T-cell (primary cell): ENCODE measurements at regions not wholly inside any gene's neighbourhood (a gene's known extent, or its start where the extent isn't known, plus 50 kb on each side); places are given as distances from the start of the nearest gene placed in this dataset.

Experiments
- ATAC-seq, 4 experiments: fragments of 200-7000 bp in 3 of 4; fragments of 150-1000 bp in 1 of 4; cut with Tn5 transposase; replicated peaks in 1 of 4; 1 replicate in 3 of 4; 2 replicates in 1 of 4; pipeline ENCODE4 v1.10.0; 2021; ENCODE audit warnings: moderate library complexity in 3 of 4, mild to moderate bottlenecking in 2 of 4, moderate number of reproducible peaks in 1 of 4
- CTCF ChIA-PET, 2 donors: fragments of 300-600 bp; sonication (Branson Sonifier 250); formaldehyde crosslinking; loops; one replicate each; lab custom pipeline; 2022; ENCODE audit warnings: antibody characterized with exemption in 2 of 2; lab: Charles Lee
- POLR2A ChIA-PET, 2 donors: fragments of 300-600 bp; sonication (Branson Sonifier 250); formaldehyde crosslinking; loops; one replicate each; lab custom pipeline; 2022; ENCODE audit warnings: antibody characterized with exemption in 2 of 2; lab: Charles Lee
- DNase-seq, 35 experiments: peaks; one replicate each; pipeline versions ENCODE4 v3.0.0 to v3.0.0-alpha.2; 2013 to 2023
- H3K27ac ChIP-seq: one replicate; pipeline ENCODE4 v1.5.1; 2013; ENCODE audit warnings: low read length
- H3K27me3 ChIP-seq, 2 experiments: replicated peaks in 1 of 2; 1 replicate in 1 of 2; 2 replicates in 1 of 2; pipeline versions ENCODE4 v1.6.1 to v1.7.0; 2013; ENCODE audit warnings: low read length in 1 of 2, mixed read lengths in 1 of 2; ENCODE audit not compliant: control insufficient read depth in 2 of 2, insufficient read depth in 2 of 2; ENCODE audit errors: extremely low read depth in 1 of 2
- H3K36me3 ChIP-seq, 2 donors: 1 replicate in 1 of 2; 2 replicates in 1 of 2; pipeline versions ENCODE4 v1.6.1 to v1.7.0; 2013; ENCODE audit warnings: low read length in 1 of 2; ENCODE audit not compliant: control insufficient read depth in 2 of 2, insufficient read depth in 1 of 2; ENCODE audit errors: extremely low read depth in 1 of 2
- H3K4me1 ChIP-seq, 2 experiments: 1 replicate in 1 of 2; 2 replicates in 1 of 2; pipeline versions ENCODE4 v1.6.1 to v1.7.0; 2013; ENCODE audit warnings: low read length in 2 of 2, mixed read lengths in 1 of 2; ENCODE audit not compliant: insufficient read depth in 2 of 2, control insufficient read depth in 1 of 2; ENCODE audit errors: extremely low read depth in 1 of 2
- H3K4me3 ChIP-seq, 2 donors: 1 replicate in 1 of 2; 2 replicates in 1 of 2; pipeline versions ENCODE4 v1.5.1 to v1.7.0; 2013; ENCODE audit warnings: mild to moderate bottlenecking in 2 of 2, low read length in 1 of 2, moderate library complexity in 1 of 2; ENCODE audit not compliant: control insufficient read depth in 1 of 2; ENCODE audit errors: extremely low read depth in 1 of 2
- H3K9me3 ChIP-seq: 2 replicates; pipeline ENCODE4 v1.7.0; 2013
- H3K27ac Mint-ChIP-seq, 2 donors: one replicate each; pipeline ENCODE4 v1.8.0; 2020 to 2021; ENCODE audit warnings: mild to moderate bottlenecking in 2 of 2, mixed read lengths in 2 of 2
- H3K27me3 Mint-ChIP-seq, 2 donors: one replicate each; pipeline ENCODE4 v1.8.0; 2021 to 2022; ENCODE audit warnings: mixed read lengths in 2 of 2
- H3K36me3 Mint-ChIP-seq: one replicate; pipeline ENCODE4 v1.8.0; 2021; ENCODE audit warnings: mixed read lengths
- H3K4me1 Mint-ChIP-seq, 3 donors: one replicate each; pipeline ENCODE4 v1.8.0; 2020 to 2022; ENCODE audit warnings: mixed read lengths in 3 of 3, mild to moderate bottlenecking in 1 of 3
- H3K4me3 Mint-ChIP-seq, 3 donors: one replicate each; pipeline ENCODE4 v1.8.0; 2020 to 2022; ENCODE audit warnings: mild to moderate bottlenecking in 3 of 3, mixed read lengths in 3 of 3, moderate library complexity in 3 of 3
- H3K9me3 Mint-ChIP-seq, 3 donors: one replicate each; pipeline ENCODE4 v1.8.0; 2020 to 2022; ENCODE audit warnings: mixed read lengths in 3 of 3
- WGBS: methylation state at CpG from one replicate; pipeline ENCODE4 v1.1.5; 2013; ENCODE audit warnings: missing lambda C conversion rate; ENCODE audit not compliant: insufficient coverage; 5-methylcytosine and 5-hydroxymethylcytosine counted together

GRCh38 chr15:81569286-81570080, 195.5 kb upstream of the TMC3 start:
- Histone ChIP-seq H3K36me3 (no peaks in the 10 kb centered on the region), H3K27ac (no peak overlapping the region), H3K4me3 (no peak overlapping the region), H3K27me3 (no peaks in the 10 kb centered on the region), H3K9me3 (no peaks in the 10 kb centered on the region), H3K4me1 (no peaks in the 10 kb centered on the region)
- Mint-ChIP-seq H3K4me3 (no peak overlapping the region), H3K36me3 (no peaks in the 10 kb centered on the region), H3K27ac (no peak overlapping the region), H3K4me1 (no peaks in the 10 kb centered on the region), H3K27me3 (peaks cover 7 to 11% of the 10 kb centered on the region in 2 donors), H3K9me3 (no peaks in the 10 kb centered on the region)
- ATAC-seq (no peak), DNase-seq (no peak)
- ChIA-PET POLR2A (no interaction called here), CTCF (no interaction called here)
- WGBS = no CpG with 5 or more reads among the region's 4 CpGs

GRCh38 chr15:81567924-81568323, 193.9 kb upstream of the TMC3 start:
- Mint-ChIP-seq H3K4me1 (no peaks in the 10 kb centered on the region), H3K27ac (no peak overlapping the region), H3K27me3 (peaks cover 7 to 9% of the 10 kb centered on the region in 2 donors), H3K36me3 (no peaks in the 10 kb centered on the region), H3K9me3 (no peaks in the 10 kb centered on the region), H3K4me3 (no peak overlapping the region)
- CTCF ChIA-PET = no interaction called here
- ATAC-seq = no peak
- Histone ChIP-seq H3K36me3 (no peaks in the 10 kb centered on the region), H3K27ac (no peak overlapping the region), H3K27me3 (no peaks in the 10 kb centered on the region), H3K4me1 (no peaks in the 10 kb centered on the region), H3K4me3 (no peak overlapping the region), H3K9me3 (no peaks in the 10 kb centered on the region)
- POLR2A ChIA-PET = no interaction called here
- no peak for DNase-seq
- 73% methylated on average over 4 of the region's 4 CpGs for WGBS

- ChIA-PET POLR2A (no interaction called here), CTCF (no interaction called here)
- Mint-ChIP-seq H3K27me3 (peaks cover under 1 to 5% of the 10 kb centered on the region in 2 donors), H3K4me1 (no peaks in the 10 kb centered on the region), H3K27ac (no peak overlapping the region), H3K4me3 (no peak overlapping the region), H3K36me3 (no peaks in the 10 kb centered on the region), H3K9me3 (no peaks in the 10 kb centered on the region)
- WGBS = no CpG with 5 or more reads among the region's 2 CpGs
- no peak for ATAC-seq
- Histone ChIP-seq H3K4me3 (no peak overlapping the region), H3K27ac (no peak overlapping the region), H3K4me1 (no peaks in the 10 kb centered on the region), H3K36me3 (no peaks in the 10 kb centered on the region), H3K9me3 (no peaks in the 10 kb centered on the region), H3K27me3 (no peaks in the 10 kb centered on the region)
- no peak for DNase-seq
Observed at GRCh38 chr15:81562986-81563385, 189.0 kb upstream of the TMC3 start.

GRCh38 chr15:81560405-81560804, 186.4 kb upstream of the TMC3 start:
- no peaks in the 10 kb centered on the region for H3K36me3 ChIP-seq
- no peak for ATAC-seq
- Mint-ChIP-seq H3K27me3 (peaks cover 7 to 9% of the 10 kb centered on the region in 2 donors), H3K36me3 (no peaks in the 10 kb centered on the region), H3K9me3 (no peaks in the 10 kb centered on the region), H3K4me3 (no peak overlapping the region), H3K27ac (no peak overlapping the region), H3K4me1 (no peaks in the 10 kb centered on the region)
- H3K27me3 ChIP-seq = no peaks in the 10 kb centered on the region
- no peaks in the 10 kb centered on the region for H3K9me3 ChIP-seq
- no CpG with 5 or more reads among the region's 1 CpG for WGBS
- DNase-seq = no peak
- no peaks in the 10 kb centered on the region for H3K4me1 ChIP-seq
- H3K27ac ChIP-seq = no peak overlapping the region
- POLR2A ChIA-PET = no interaction called here
- H3K4me3 ChIP-seq = no peak overlapping the region
- CTCF ChIA-PET = no interaction called here

- ChIA-PET CTCF (no interaction called here), POLR2A (no interaction called here)
- Mint-ChIP-seq H3K4me3 (no peak overlapping the region), H3K9me3 (no peaks in the 10 kb centered on the region), H3K27me3 (peaks cover 10 to 12% of the 10 kb centered on the region in 2 donors), H3K4me1 (no peaks in the 10 kb centered on the region), H3K27ac (no peak overlapping the region), H3K36me3 (no peaks in the 10 kb centered on the region)
- Histone ChIP-seq H3K9me3 (no peaks in the 10 kb centered on the region), H3K4me1 (no peaks in the 10 kb centered on the region), H3K4me3 (no peak overlapping the region), H3K36me3 (no peaks in the 10 kb centered on the region), H3K27ac (no peak overlapping the region), H3K27me3 (no peaks in the 10 kb centered on the region)
- WGBS = no CpG with 5 or more reads among the region's 2 CpGs
- no peak for ATAC-seq
- no peak for DNase-seq
Observed at GRCh38 chr15:81558056-81558455, 184.0 kb upstream of the TMC3 start.

- no peaks in the 10 kb centered on the region for H3K9me3 Mint-ChIP-seq
- Histone ChIP-seq H3K36me3 (no peaks in the 10 kb centered on the region), H3K27me3 (no peaks in the 10 kb centered on the region), H3K9me3 (no peaks in the 10 kb centered on the region), H3K4me3 (no peak overlapping the region), H3K27ac (no peak overlapping the region), H3K4me1 (no peaks in the 10 kb centered on the region)
- no peak overlapping the region for H3K27ac Mint-ChIP-seq
- no peaks in the 10 kb centered on the region for H3K4me1 Mint-ChIP-seq
- no peaks in the 10 kb centered on the region for H3K36me3 Mint-ChIP-seq
- no peak overlapping the region for H3K4me3 Mint-ChIP-seq
- POLR2A ChIA-PET = no interaction called here
- DNase-seq = no peak
- ATAC-seq = no peak
- H3K27me3 Mint-ChIP-seq = peaks cover 10 to 13% of the 10 kb centered on the region in 2 donors
- CTCF ChIA-PET = no interaction called here
- WGBS = no CpG with 5 or more reads among the region's 4 CpGs
Observed at GRCh38 chr15:81555346-81555745, 181.3 kb upstream of the TMC3 start.
